CD4-positive, alpha-beta T cell treated with Interleukin-6 at 100 ng/mL for 8 hours (primary cell): ENCODE measurements at regions not wholly inside any gene's neighbourhood (a gene's known extent, or its start where the extent isn't known, plus 50 kb on each side); places are given as distances from the start of the nearest gene placed in this dataset.
"Not testable (repeated sequence)": the region's sequence is repeated elsewhere in the genome, so short reads cannot be mapped to it uniquely, and the experiment has no call there.

ENCODE experiments used
- DNase-seq: peaks from one replicate; pipeline ENCODE4 v3.0.0-alpha.2; 2020; ENCODE audit warnings: mixed read lengths, low spot score

- DNase-seq = no peak
Measured at GRCh38 chr9:33695299-33695698, 100.1 kb upstream of the PRSS3 start.

GRCh38 chr9:33695856-33696255 lies 99.5 kb upstream of the PRSS3 start:
- DNase-seq = no peak

- DNase-seq = no peak
Measured at GRCh38 chr9:33697171-33697570, 98.2 kb upstream of the PRSS3 start.

GRCh38 chr9:33698267-33698666 lies 97.1 kb upstream of the PRSS3 start:
- no peak for DNase-seq

GRCh38 chr9:33700940-33701339 lies 94.4 kb upstream of the PRSS3 start:
- DNase-seq = not testable (repeated sequence)

GRCh38 chr9:33703430-33704102 lies 91.8 kb upstream of the PRSS3 start:
- DNase-seq = no peak

- DNase-seq = not testable (repeated sequence)
Measured at GRCh38 chr9:33705440-33705839, 89.9 kb upstream of the PRSS3 start.

- DNase-seq = no peak
Measured at GRCh38 chr9:33708441-33708840, 86.9 kb upstream of the PRSS3 start.

GRCh38 chr9:33709269-33709668 lies 86.1 kb upstream of the PRSS3 start:
- no peak for DNase-seq

- DNase-seq = not testable (repeated sequence)
Measured at GRCh38 chr9:33711418-33711817, 83.9 kb upstream of the PRSS3 start.

- DNase-seq = no peak
Measured at GRCh38 chr9:33714989-33715388, 80.4 kb upstream of the PRSS3 start.

GRCh38 chr9:33718987-33719386 lies 76.4 kb upstream of the PRSS3 start:
- DNase-seq = no peak

- DNase-seq = no peak
Measured at GRCh38 chr9:33719581-33720374, 75.6 kb upstream of the PRSS3 start.

- peak; percentile 75 for DNase-seq
Measured at GRCh38 chr9:33721674-33722358, 73.5 kb upstream of the PRSS3 start.

- no peak for DNase-seq
Measured at GRCh38 chr9:33722359-33722675, 73.0 kb upstream of the PRSS3 start.

- DNase-seq = no peak
Measured at GRCh38 chr9:33728613-33729012, 66.7 kb upstream of the PRSS3 start.

GRCh38 chr9:33731142-33731541 lies 64.2 kb upstream of the PRSS3 start:
- DNase-seq = no peak

- no peak for DNase-seq
Measured at GRCh38 chr9:33731625-33732024, 63.7 kb upstream of the PRSS3 start.

- not testable (repeated sequence) for DNase-seq
Measured at GRCh38 chr9:33734247-33734940, 61.0 kb upstream of the PRSS3 start.

- not testable (repeated sequence) for DNase-seq
Measured at GRCh38 chr9:33734941-33735835, 60.2 kb upstream of the PRSS3 start.

GRCh38 chr9:33737811-33738606 lies 57.4 kb upstream of the PRSS3 start:
- no peak for DNase-seq
